ENCODE measurements at regions not wholly inside any gene's neighbourhood (a gene's known extent, or its start where the extent isn't known, plus 50 kb on each side); places are given as distances from the start of the nearest gene placed in this dataset.

- H3K27me3 ChIP-seq (replicated peaks; ENCODE audit: insufficient read depth): no peaks in the 10 kb centered on the region
- no peak overlapping the region for H2AFZ ChIP-seq
- H3K79me2 ChIP-seq (ENCODE audit: insufficient read depth): no peaks in the 10 kb centered on the region
- TF ChIP-seq EZH2phosphoT487 (IDR thresholded peaks at IDR 0.05; ENCODE audit: insufficient read depth, low read depth) (no peak), EZH2 (IDR thresholded peaks at IDR 0.05; ENCODE audit: insufficient read depth, poor library complexity, severe bottlenecking) (no peak)
- H3K9me3 ChIP-seq (ENCODE audit: low read depth): no peaks in the 10 kb centered on the region
- in situ Hi-C loops (cut with MboI): no loop called here
- H3K4me3 ChIP-seq: no peak overlapping the region
- H3K9ac ChIP-seq: no peak overlapping the region
- no peaks in the 10 kb centered on the region for H3K9me2 ChIP-seq (ENCODE audit: insufficient read depth)
- peaks cover 27% of the 10 kb centered on the region for H3K4me1 ChIP-seq (ENCODE audit: insufficient read depth)
- 92 to 98% methylated on average over 2 of the region's 2 CpGs for WGBS, 2 experiments (ENCODE audit: low coverage in 1 of 2, low lambda C conversion rate in 2 of 2, missing lambda C conversion rate in 2 of 2)
- H3K27ac ChIP-seq: no peak overlapping the region
- no peaks in the 10 kb centered on the region for H4K20me1 ChIP-seq (ENCODE audit: insufficient read depth)
- no peak overlapping the region for H3K4me2 ChIP-seq (ENCODE audit: unreplicated experiment)
- H3K36me3 ChIP-seq (ENCODE audit: low read depth): no peaks in the 10 kb centered on the region
- DNase-seq: no peak
- H3F3A ChIP-seq (ENCODE audit: insufficient read depth): peaks cover 29% of the 10 kb centered on the region
Measured at GRCh38 chr1:99554727-99555126, 91.2 kb upstream of the PALMD start.

- H3F3A ChIP-seq (ENCODE audit: insufficient read depth): peaks cover 29% of the 10 kb centered on the region
- peaks cover 21% of the 10 kb centered on the region for H3K4me1 ChIP-seq (ENCODE audit: insufficient read depth)
- H3K27ac ChIP-seq: peak overlapping the region; percentile 76
- H3K9ac ChIP-seq: no peak overlapping the region
- no peak for TF ChIP-seq EZH2 (IDR thresholded peaks at IDR 0.05; ENCODE audit: insufficient read depth, poor library complexity, severe bottlenecking)
- 0 out of 2 replicates have a peak, but pooled peaks have one; percentile 30 for TF ChIP-seq EZH2phosphoT487 (IDR thresholded peaks at IDR 0.05; ENCODE audit: insufficient read depth, low read depth)
- no peak overlapping the region for H3K4me3 ChIP-seq
- no peaks in the 10 kb centered on the region for H3K9me3 ChIP-seq (ENCODE audit: low read depth)
- peak overlapping the region; percentile 36 for H3K4me2 ChIP-seq (ENCODE audit: unreplicated experiment)
- no peaks in the 10 kb centered on the region for H4K20me1 ChIP-seq (ENCODE audit: insufficient read depth)
- no peaks in the 10 kb centered on the region for H3K79me2 ChIP-seq (ENCODE audit: insufficient read depth)
- peak; percentile 94 for DNase-seq
- no peaks in the 10 kb centered on the region for H3K36me3 ChIP-seq (ENCODE audit: low read depth)
- no peak overlapping the region for H2AFZ ChIP-seq
- no peaks in the 10 kb centered on the region for H3K27me3 ChIP-seq (replicated peaks; ENCODE audit: insufficient read depth)
- WGBS, 2 experiments (ENCODE audit: low coverage in 1 of 2, low lambda C conversion rate in 2 of 2, missing lambda C conversion rate in 2 of 2): 80 to 87% methylated on average over 3 of the region's 3 CpGs
- in situ Hi-C loops (cut with MboI): no loop called here
- no peaks in the 10 kb centered on the region for H3K9me2 ChIP-seq (ENCODE audit: insufficient read depth)
Measured at GRCh38 chr1:99557546-99558202, 88.2 kb upstream of the PALMD start.

- Histone ChIP-seq H3F3A (ENCODE audit: insufficient read depth) (peaks cover 29% of the 10 kb centered on the region), H2AFZ (no peak overlapping the region), H3K27ac (no peak overlapping the region), H3K27me3 (replicated peaks; ENCODE audit: insufficient read depth) (no peaks in the 10 kb centered on the region), H3K4me1 (ENCODE audit: insufficient read depth) (peaks cover 21% of the 10 kb centered on the region), H3K9ac (no peak overlapping the region), H3K79me2 (ENCODE audit: insufficient read depth) (no peaks in the 10 kb centered on the region), H4K20me1 (ENCODE audit: insufficient read depth) (no peaks in the 10 kb centered on the region), H3K36me3 (ENCODE audit: low read depth) (no peaks in the 10 kb centered on the region), H3K4me2 (ENCODE audit: unreplicated experiment) (no peak overlapping the region), H3K4me3 (no peak overlapping the region), H3K9me3 (ENCODE audit: low read depth) (no peaks in the 10 kb centered on the region), H3K9me2 (ENCODE audit: insufficient read depth) (no peaks in the 10 kb centered on the region)
- TF ChIP-seq EZH2 (IDR thresholded peaks at IDR 0.05; ENCODE audit: insufficient read depth, poor library complexity, severe bottlenecking) (no peak), EZH2phosphoT487 (IDR thresholded peaks at IDR 0.05; ENCODE audit: insufficient read depth, low read depth) (no peak)
- DNase-seq: no peak
- WGBS, 2 experiments (ENCODE audit: low coverage in 1 of 2, low lambda C conversion rate in 2 of 2, missing lambda C conversion rate in 2 of 2): 79 to 81% methylated on average over 2 of the region's 2 CpGs
- in situ Hi-C loops (cut with MboI): no loop called here
Measured at GRCh38 chr1:99559166-99559565, 86.7 kb upstream of the PALMD start.

GRCh38 chr1:99560207-99561040, 85.5 kb upstream of the PALMD start:
- no peaks in the 10 kb centered on the region for H3K36me3 ChIP-seq (ENCODE audit: low read depth)
- TF ChIP-seq EZH2phosphoT487 (IDR thresholded peaks at IDR 0.05; ENCODE audit: insufficient read depth, low read depth) (no peak), EZH2 (IDR thresholded peaks at IDR 0.05; ENCODE audit: insufficient read depth, poor library complexity, severe bottlenecking) (no peak)
- in situ Hi-C loops (cut with MboI): no loop called here
- H3K4me3 ChIP-seq: no peak overlapping the region
- no peaks in the 10 kb centered on the region for H4K20me1 ChIP-seq (ENCODE audit: insufficient read depth)
- H3K9me3 ChIP-seq (ENCODE audit: low read depth): no peaks in the 10 kb centered on the region
- peaks cover 33% of the 10 kb centered on the region for H3F3A ChIP-seq (ENCODE audit: insufficient read depth)
- no peak overlapping the region for H3K4me2 ChIP-seq (ENCODE audit: unreplicated experiment)
- H3K9me2 ChIP-seq (ENCODE audit: insufficient read depth): no peaks in the 10 kb centered on the region
- H3K27me3 ChIP-seq (replicated peaks; ENCODE audit: insufficient read depth): no peaks in the 10 kb centered on the region
- no peak for DNase-seq
- H3K4me1 ChIP-seq (ENCODE audit: insufficient read depth): peaks cover 21% of the 10 kb centered on the region
- H3K27ac ChIP-seq: no peak overlapping the region
- H2AFZ ChIP-seq: no peak overlapping the region
- 97 to 98% methylated on average over 3 of the region's 3 CpGs for WGBS, 2 experiments (ENCODE audit: low coverage in 1 of 2, low lambda C conversion rate in 2 of 2, missing lambda C conversion rate in 2 of 2)
- no peaks in the 10 kb centered on the region for H3K79me2 ChIP-seq (ENCODE audit: insufficient read depth)
- no peak overlapping the region for H3K9ac ChIP-seq

Data from GM23248 (cell line).